Spleen (tissue), 7 donors: ENCODE measurements at regions not wholly inside any gene's neighbourhood (a gene's known extent, or its start where the extent isn't known, plus 50 kb on each side); places are given as distances from the start of the nearest gene placed in this dataset.

Experiments used
- POLR2AphosphoS5 ChIP-seq, 3 donors: sonication (generic); formaldehyde crosslinking; IDR thresholded peaks; one replicate each; pipeline ENCODE4 v1.5.1; 2017; ENCODE audit warnings: antibody characterized with exemption in 3 of 3
- TF ChIP-seq, protein P1 (sequence below), 11 experiments: fragments of 200-600 bp in 7 of 11; fragments of 450-650 bp in 4 of 11; sonication (generic) in 4 of 11; IDR thresholded peaks in 8 of 11; conservative IDR thresholded peaks in 3 of 11; 1 replicate in 7 of 11; 2 replicates in 4 of 11; pipeline versions ENCODE4 v1.4.0 to v1.8.0; 2016 to 2021; ENCODE audit warnings: antibody characterized with exemption in 11 of 11, inconsistent platforms in 4 of 11, mild to moderate bottlenecking in 1 of 11
- donor health status: DM: no; HTN: no; CAD: no; lungs with moderate emphysema.
- donor health status: DM: no; HTN: no; CAD: no.
- donor health status: DM: no; HTN: no; CAD: no.

DNA sequence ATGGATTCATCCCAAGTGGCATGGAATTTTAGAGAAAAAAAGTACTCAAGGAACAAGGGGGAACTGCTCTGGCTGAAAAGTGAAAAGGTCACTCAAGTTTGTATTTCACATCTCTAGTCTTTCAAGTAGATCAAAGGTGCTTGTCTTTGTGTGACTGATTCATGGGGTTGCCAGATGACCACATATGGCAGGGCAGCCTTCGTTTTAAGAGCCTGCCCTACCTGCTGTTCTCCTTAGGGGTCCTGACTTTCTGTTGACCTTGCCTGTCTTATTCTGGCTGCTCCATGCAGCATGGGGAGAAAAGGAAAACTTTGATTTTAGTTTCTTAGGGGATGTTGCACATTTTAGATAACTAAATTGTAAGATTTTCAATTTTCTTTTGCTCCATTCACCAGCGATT lies 877.7 kb downstream of the TLE1 start:
- TF ChIP-seq, protein P1, sequence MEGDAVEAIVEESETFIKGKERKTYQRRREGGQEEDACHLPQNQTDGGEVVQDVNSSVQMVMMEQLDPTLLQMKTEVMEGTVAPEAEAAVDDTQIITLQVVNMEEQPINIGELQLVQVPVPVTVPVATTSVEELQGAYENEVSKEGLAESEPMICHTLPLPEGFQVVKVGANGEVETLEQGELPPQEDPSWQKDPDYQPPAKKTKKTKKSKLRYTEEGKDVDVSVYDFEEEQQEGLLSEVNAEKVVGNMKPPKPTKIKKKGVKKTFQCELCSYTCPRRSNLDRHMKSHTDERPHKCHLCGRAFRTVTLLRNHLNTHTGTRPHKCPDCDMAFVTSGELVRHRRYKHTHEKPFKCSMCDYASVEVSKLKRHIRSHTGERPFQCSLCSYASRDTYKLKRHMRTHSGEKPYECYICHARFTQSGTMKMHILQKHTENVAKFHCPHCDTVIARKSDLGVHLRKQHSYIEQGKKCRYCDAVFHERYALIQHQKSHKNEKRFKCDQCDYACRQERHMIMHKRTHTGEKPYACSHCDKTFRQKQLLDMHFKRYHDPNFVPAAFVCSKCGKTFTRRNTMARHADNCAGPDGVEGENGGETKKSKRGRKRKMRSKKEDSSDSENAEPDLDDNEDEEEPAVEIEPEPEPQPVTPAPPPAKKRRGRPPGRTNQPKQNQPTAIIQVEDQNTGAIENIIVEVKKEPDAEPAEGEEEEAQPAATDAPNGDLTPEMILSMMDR (IDR thresholded peaks at IDR 0.05 in 8 of 11, conservative IDR thresholded peaks at IDR 0.05 in 3 of 11), result no peak
- no peak for TF ChIP-seq POLR2AphosphoS5 (IDR thresholded peaks at IDR 0.05)
